Heart left ventricle (tissue), 16 donors: ENCODE measurements at regions not wholly inside any gene's neighbourhood (a gene's known extent, or its start where the extent isn't known, plus 50 kb on each side); places are given as distances from the start of the nearest gene placed in this dataset.

Experiments used
- ATAC-seq, 4 donors: fragments of 200-7000 bp; cut with Tn5 transposase; one replicate each; pipeline ENCODE4 v1.9.1; 2020 to 2022; ENCODE audit warnings: moderate library complexity in 4 of 4, mild to moderate bottlenecking in 3 of 4, moderate number of reproducible peaks in 1 of 4
- DNase-seq, 5 donors: peaks; one replicate each; pipeline ENCODE4 v3.0.0-alpha.2; 2020
- H3K27ac ChIP-seq, 12 donors: fragments of 200-600 bp; sonication (generic) in 4 of 12; one replicate each; pipeline versions ENCODE4 v1.5.0 to v1.8.0; 2016 to 2022; ENCODE audit warnings: mild to moderate bottlenecking in 2 of 12
- H3K27me3 ChIP-seq, 9 donors: fragments of 200-600 bp; sonication (generic) in 2 of 9; one replicate each; pipeline versions ENCODE4 v1.5.1 to v1.8.0; 2016 to 2022; ENCODE audit warnings: mild to moderate bottlenecking in 3 of 9
- H3K36me3 ChIP-seq, 9 donors: fragments of 200-600 bp; sonication (generic) in 2 of 9; one replicate each; pipeline versions ENCODE4 v1.5.0 to v1.8.0; 2018 to 2022; ENCODE audit warnings: mild to moderate bottlenecking in 2 of 9
- H3K4me1 ChIP-seq, 12 donors: fragments of 200-600 bp; sonication (generic) in 4 of 12; one replicate each; pipeline versions ENCODE4 v1.5.0 to v1.8.0; 2016 to 2022; ENCODE audit warnings: mild to moderate bottlenecking in 3 of 12
- H3K4me3 ChIP-seq, 12 donors: fragments of 200-600 bp; sonication (generic) in 4 of 12; one replicate each; pipeline versions ENCODE4 v1.5.0 to v1.8.0; 2017 to 2022; ENCODE audit warnings: mild to moderate bottlenecking in 9 of 12, moderate library complexity in 4 of 12
- H3K9me3 ChIP-seq, 12 donors: fragments of 200-600 bp; sonication (generic) in 4 of 12; one replicate each; pipeline versions ENCODE4 v1.5.0 to v1.8.0; 2016 to 2022; ENCODE audit warnings: mild to moderate bottlenecking in 1 of 12
- CTCF ChIP-seq, 12 donors: fragments of 200-600 bp; sonication (generic) in 4 of 12; IDR thresholded peaks; one replicate each; pipeline versions ENCODE4 v1.5.0 to v1.8.0; 2018 to 2022; ENCODE audit warnings: antibody characterized with exemption in 12 of 12, mild to moderate bottlenecking in 5 of 12
- POLR2A ChIP-seq, 2 donors: fragments of 450-650 bp; IDR thresholded peaks; one replicate each; pipeline ENCODE4 v1.6.1; 2017; ENCODE audit warnings: antibody characterized with exemption in 2 of 2, mild to moderate bottlenecking in 2 of 2, moderate library complexity in 2 of 2
- WGBS, 4 donors: extraction: QIAGEN DNeasy Blood & Tissue Kit in 2 of 4; methylation state at CpG; one replicate each; pipeline versions ENCODE4 v1.1.5 to v1.1.7; 2013 to 2018; 5-methylcytosine and 5-hydroxymethylcytosine counted together
- intact Hi-C, 10 donors: fragments of 100-400 bp; cut with DNase I; formaldehyde crosslinking; loops; one replicate each; pipeline versions ENCODE4 v1.11.1 to v1.14.2; 2022
- donor health status: ischemic (EF 13 %, LVEDD 7.1; RV severe dilation, severe dysfunction).
- donor health status: healthy with polysubstance abuse.
- donor health status: DM: no; HTN: yes; CAD: no.
- donor health status: DM: no; HTN: no; CAD: no.
- donor health status: ischemic (EF 25% LVEDD 6.9; RV normal size, moderate dysfunction).
- donor health status: ischemic (EF 25% LVEDD 5.7; RV mildly dilated, moderate dysfunction).
- donor health status: healthy.
- donor health status: DM: yes; HTN: yes; CAD: no.
- donor health status: ischemic (EF 35%, LVEDD 5.7; RV mildly dilated, moderate dysfunction).
- donor health status: nonischemic (EF 11% LVEDD 7.7; RV severe dilation, severe dysfunction).
- donor health status: DM: yes; HTN: yes; CAD: no.
- donor health status: PGD.
- donor health status: ischemic (EF 29% LVEDD 5.4; RV normal size, mild dysfunction).
- donor health status: nonischemic (EF 23%, LVEDD 6.1; RV moderate dilation, normal function).

GRCh38 chr2:223475901-223476300 lies 126.3 kb downstream of the SCG2 start:
- 74 to 78% (median 76%) methylated on average over 2 of the region's 2 CpGs for WGBS, 4 donors
- no peaks in the 10 kb centered on the region for H3K9me3 ChIP-seq
- H3K27ac ChIP-seq, result no peak overlapping the region
- intact Hi-C loops, result no loop called here
- TF ChIP-seq CTCF (IDR thresholded peaks at IDR 0.05) (no peak), POLR2A (IDR thresholded peaks at IDR 0.05) (no peak)
- H3K4me1 ChIP-seq, result no peaks in the 10 kb centered on the region
- H3K4me3 ChIP-seq, result no peak overlapping the region
- ATAC-seq (no peak), DNase-seq (no peak)
- H3K36me3 ChIP-seq, result no peaks in the 10 kb centered on the region
- no peaks in the 10 kb centered on the region for H3K27me3 ChIP-seq

- no peaks in the 10 kb centered on the region for H3K27me3 ChIP-seq
- 93 to 100% (median 96%) methylated on average over 1 of the region's 1 CpG for WGBS, 4 donors
- no peak overlapping the region for H3K4me3 ChIP-seq
- TF ChIP-seq CTCF (IDR thresholded peaks at IDR 0.05) (no peak), POLR2A (IDR thresholded peaks at IDR 0.05) (no peak)
- no peak overlapping the region for H3K27ac ChIP-seq
- H3K36me3 ChIP-seq, result no peaks in the 10 kb centered on the region
- DNase-seq (no peak), ATAC-seq (no peak)
- no peaks in the 10 kb centered on the region for H3K4me1 ChIP-seq
- intact Hi-C loops, result no loop called here
- H3K9me3 ChIP-seq, result no peaks in the 10 kb centered on the region
Measured at GRCh38 chr2:223477318-223477717, 124.8 kb downstream of the SCG2 start.

GRCh38 chr2:223481486-223481885 lies 120.7 kb downstream of the SCG2 start:
- WGBS, 4 donors, result 81 to 87% (median 84%) methylated on average over 5 of the region's 5 CpGs
- H3K4me1 ChIP-seq, result no peaks in the 10 kb centered on the region
- H3K36me3 ChIP-seq, result no peaks in the 10 kb centered on the region
- ATAC-seq, result no peak
- no peak overlapping the region for H3K27ac ChIP-seq
- intact Hi-C loops, result no loop called here
- no peaks in the 10 kb centered on the region for H3K9me3 ChIP-seq
- H3K27me3 ChIP-seq, result no peaks in the 10 kb centered on the region
- no peak for DNase-seq
- no peak overlapping the region for H3K4me3 ChIP-seq
- no peak for TF ChIP-seq POLR2A (IDR thresholded peaks at IDR 0.05)
- TF ChIP-seq CTCF (IDR thresholded peaks at IDR 0.05), result no peak

GRCh38 chr2:223486751-223487150 lies 115.4 kb downstream of the SCG2 start:
- no peak for DNase-seq
- Histone ChIP-seq H3K36me3 (no peaks in the 10 kb centered on the region), H3K9me3 (peaks cover 0 to 11% (median 0%) of the 10 kb centered on the region in 12 donors), H3K4me3 (no peak overlapping the region), H3K4me1 (no peaks in the 10 kb centered on the region), H3K27ac (no peak overlapping the region), H3K27me3 (no peaks in the 10 kb centered on the region)
- ATAC-seq, result no peak
- TF ChIP-seq CTCF (IDR thresholded peaks at IDR 0.05) (no peak), POLR2A (IDR thresholded peaks at IDR 0.05) (no peak)
- intact Hi-C loops, result no loop called here
